Suprapubic skin (tissue), 4 donors: ENCODE measurements at regions not wholly inside any gene's neighbourhood (a gene's known extent, or its start where the extent isn't known, plus 50 kb on each side); places are given as distances from the start of the nearest gene placed in this dataset.

Experiments
- DNase-seq, 2 donors: peaks; one replicate each; pipeline ENCODE4 v3.0.0-alpha.2; 2019; ENCODE audit warnings: low spot score in 2 of 2
- H3K27ac ChIP-seq: fragments of 200-600 bp; sonication (generic); one replicate; pipeline ENCODE4 v1.5.1; 2019
- H3K27me3 ChIP-seq: fragments of 200-600 bp; sonication (generic); one replicate; pipeline ENCODE4 v1.5.1; 2019
- H3K36me3 ChIP-seq: fragments of 200-600 bp; sonication (generic); one replicate; pipeline ENCODE4 v1.5.1; 2019
- H3K4me1 ChIP-seq: fragments of 200-600 bp; sonication (generic); one replicate; pipeline ENCODE4 v1.5.1; 2019
- H3K4me3 ChIP-seq: fragments of 200-600 bp; sonication (generic); one replicate; pipeline ENCODE4 v1.5.1; 2019; ENCODE audit warnings: mild to moderate bottlenecking
- H3K9me3 ChIP-seq: fragments of 200-600 bp; sonication (generic); one replicate; pipeline ENCODE4 v1.5.1; 2019
- CTCF ChIP-seq, 2 donors: fragments of 200-600 bp in 1 of 2; fragments of 450-650 bp in 1 of 2; sonication (generic) in 1 of 2; IDR thresholded peaks; one replicate each; pipeline ENCODE4 v1.5.1; 2016 to 2019; ENCODE audit warnings: antibody characterized with exemption in 2 of 2, mild to moderate bottlenecking in 1 of 2, moderate library complexity in 1 of 2
- EP300 ChIP-seq: sonication (generic); formaldehyde crosslinking; IDR thresholded peaks from one replicate; pipeline ENCODE4 v1.6.1; 2017; ENCODE audit warnings: antibody characterized with exemption
- POLR2A ChIP-seq, 2 donors: fragments of 450-650 bp; IDR thresholded peaks; one replicate each; pipeline ENCODE4 v1.6.1; 2017; ENCODE audit warnings: antibody characterized with exemption in 2 of 2, mild to moderate bottlenecking in 2 of 2, moderate library complexity in 2 of 2
- POLR2AphosphoS5 ChIP-seq, 3 donors: sonication (generic); formaldehyde crosslinking; IDR thresholded peaks; one replicate each; pipeline ENCODE4 v1.6.1; 2017; ENCODE audit warnings: antibody characterized with exemption in 3 of 3
- WGBS: methylation state at CpG from one replicate; pipeline ENCODE4 v1.1.5; 2018; 5-methylcytosine and 5-hydroxymethylcytosine counted together

- no peaks in the 10 kb centered on the region for H3K27me3 ChIP-seq
- DNase-seq, result no peak
- no peaks in the 10 kb centered on the region for H3K36me3 ChIP-seq
- H3K4me1 ChIP-seq, result peaks cover 20% of the 10 kb centered on the region
- H3K4me3 ChIP-seq, result no peak overlapping the region
- WGBS, result 58% methylated on average over 9 of the region's 9 CpGs
- no peak for TF ChIP-seq POLR2AphosphoS5 (IDR thresholded peaks at IDR 0.05)
- TF ChIP-seq CTCF (IDR thresholded peaks at IDR 0.05), result no peak
- peak overlapping the region; percentile 11 for H3K27ac ChIP-seq
- no peaks in the 10 kb centered on the region for H3K9me3 ChIP-seq
Observed at GRCh38 chr6:1099264-1099663, 212.6 kb upstream of the FOXQ1 start.

GRCh38 chr6:1096967-1097765 is 214.7 kb upstream of the FOXQ1 start:
- Histone ChIP-seq H3K27ac (no peak overlapping the region), H3K9me3 (no peaks in the 10 kb centered on the region), H3K36me3 (no peaks in the 10 kb centered on the region), H3K27me3 (no peaks in the 10 kb centered on the region), H3K4me3 (no peak overlapping the region), H3K4me1 (peaks cover 11% of the 10 kb centered on the region)
- WGBS, result 87% methylated on average over 6 of the region's 11 CpGs
- no peak for DNase-seq
- TF ChIP-seq POLR2AphosphoS5 (IDR thresholded peaks at IDR 0.05), result no peak
- TF ChIP-seq POLR2A (IDR thresholded peaks at IDR 0.05), result no peak
- TF ChIP-seq EP300, result no peak
- no peak for TF ChIP-seq CTCF (IDR thresholded peaks at IDR 0.05)

- no peak overlapping the region for H3K27ac ChIP-seq
- TF ChIP-seq POLR2A (IDR thresholded peaks at IDR 0.05), result no peak
- DNase-seq, result no peak
- no peaks in the 10 kb centered on the region for H3K27me3 ChIP-seq
- peaks cover 3% of the 10 kb centered on the region for H3K4me1 ChIP-seq
- H3K4me3 ChIP-seq, result no peak overlapping the region
- 79% methylated on average over 1 of the region's 1 CpG for WGBS
- H3K9me3 ChIP-seq, result no peaks in the 10 kb centered on the region
- H3K36me3 ChIP-seq, result no peaks in the 10 kb centered on the region
Observed at GRCh38 chr6:1094306-1094705, 217.6 kb upstream of the FOXQ1 start.

- Histone ChIP-seq H3K4me3 (no peak overlapping the region), H3K9me3 (no peaks in the 10 kb centered on the region), H3K36me3 (no peaks in the 10 kb centered on the region), H3K27ac (no peak overlapping the region), H3K27me3 (no peaks in the 10 kb centered on the region), H3K4me1 (peaks cover 6% of the 10 kb centered on the region)
- no peak for DNase-seq
- 83% methylated on average over 3 of the region's 3 CpGs for WGBS
- TF ChIP-seq CTCF (IDR thresholded peaks at IDR 0.05) (no peak), POLR2A (IDR thresholded peaks at IDR 0.05) (no peak), POLR2AphosphoS5 (IDR thresholded peaks at IDR 0.05) (no peak), EP300 (no peak)
Observed at GRCh38 chr6:1091900-1092299, 220.0 kb upstream of the FOXQ1 start.

- no peak for DNase-seq
- H3K4me1 ChIP-seq, result peaks cover 6% of the 10 kb centered on the region
- H3K27me3 ChIP-seq, result no peaks in the 10 kb centered on the region
- no peaks in the 10 kb centered on the region for H3K36me3 ChIP-seq
- H3K4me3 ChIP-seq, result no peak overlapping the region
- no peak for TF ChIP-seq CTCF (IDR thresholded peaks at IDR 0.05)
- no peak for TF ChIP-seq POLR2AphosphoS5 (IDR thresholded peaks at IDR 0.05)
- no peak for TF ChIP-seq POLR2A (IDR thresholded peaks at IDR 0.05)
- TF ChIP-seq EP300, result no peak
- H3K9me3 ChIP-seq, result no peaks in the 10 kb centered on the region
- H3K27ac ChIP-seq, result no peak overlapping the region
- 94% methylated on average over 1 of the region's 1 CpG for WGBS
Observed at GRCh38 chr6:1089859-1090258, 222.0 kb upstream of the FOXQ1 start.
